Hematopoietic multipotent progenitor cell treated with erythropoietin and hydrocortisone succinate and interleukin-3 and kit ligand, for 17 days (in vitro differentiated cells): ENCODE measurements at regions not wholly inside any gene's neighbourhood (a gene's known extent, or its start where the extent isn't known, plus 50 kb on each side); places are given as distances from the start of the nearest gene placed in this dataset.

Experiments
- DNase-seq: peaks from one replicate; pipeline ENCODE4 v3.0.0-alpha.2; 2015; ENCODE audit warnings: low spot score

- no peak for DNase-seq
Measured at GRCh38 chr4:123278755-123279154, 117.8 kb upstream of the SPRY1 start.

- no peak for DNase-seq
Measured at GRCh38 chr4:123283371-123283895, 113.2 kb upstream of the SPRY1 start.

- no peak for DNase-seq
Measured at GRCh38 chr4:123284168-123284567, 112.4 kb upstream of the SPRY1 start.

GRCh38 chr4:123286903-123287466 lies 109.6 kb upstream of the SPRY1 start:
- DNase-seq, result no peak

- DNase-seq, result no peak
Measured at GRCh38 chr4:123288309-123289025, 108.1 kb upstream of the SPRY1 start.

GRCh38 chr4:123291329-123291728 lies 105.3 kb upstream of the SPRY1 start:
- no peak for DNase-seq

GRCh38 chr4:123297836-123298235 lies 98.8 kb upstream of the SPRY1 start:
- no peak for DNase-seq

- no peak for DNase-seq
Measured at GRCh38 chr4:123298261-123298660, 98.3 kb upstream of the SPRY1 start.

- no peak for DNase-seq
Measured at GRCh38 chr4:123298801-123299200, 97.8 kb upstream of the SPRY1 start.

- no peak for DNase-seq
Measured at GRCh38 chr4:123299212-123299691, 97.3 kb upstream of the SPRY1 start.

- no peak for DNase-seq
Measured at GRCh38 chr4:123300222-123301039, 96.2 kb upstream of the SPRY1 start.

GRCh38 chr4:123301923-123302322 lies 94.7 kb upstream of the SPRY1 start:
- DNase-seq, result no peak

GRCh38 chr4:123304151-123304964 lies 92.2 kb upstream of the SPRY1 start:
- no peak for DNase-seq

- DNase-seq, result no peak
Measured at GRCh38 chr4:123305736-123306135, 90.9 kb upstream of the SPRY1 start.

- no peak for DNase-seq
Measured at GRCh38 chr4:123306769-123307168, 89.8 kb upstream of the SPRY1 start.

GRCh38 chr4:123308667-123309066 lies 87.9 kb upstream of the SPRY1 start:
- no peak for DNase-seq

- no peak for DNase-seq
Measured at GRCh38 chr4:123312116-123312515, 84.5 kb upstream of the SPRY1 start.

GRCh38 chr4:123312951-123313592 lies 83.5 kb upstream of the SPRY1 start:
- DNase-seq, result no peak

- no peak for DNase-seq
Measured at GRCh38 chr4:123315617-123316016, 81.0 kb upstream of the SPRY1 start.

- no peak for DNase-seq
Measured at GRCh38 chr4:123317211-123317610, 79.4 kb upstream of the SPRY1 start.

GRCh38 chr4:123319639-123320038 lies 77.0 kb upstream of the SPRY1 start:
- DNase-seq, result no peak
